ENCODE measurements at regions not wholly inside any gene's neighbourhood (a gene's known extent, or its start where the extent isn't known, plus 50 kb on each side); places are given as distances from the start of the nearest gene placed in this dataset.

DNA sequence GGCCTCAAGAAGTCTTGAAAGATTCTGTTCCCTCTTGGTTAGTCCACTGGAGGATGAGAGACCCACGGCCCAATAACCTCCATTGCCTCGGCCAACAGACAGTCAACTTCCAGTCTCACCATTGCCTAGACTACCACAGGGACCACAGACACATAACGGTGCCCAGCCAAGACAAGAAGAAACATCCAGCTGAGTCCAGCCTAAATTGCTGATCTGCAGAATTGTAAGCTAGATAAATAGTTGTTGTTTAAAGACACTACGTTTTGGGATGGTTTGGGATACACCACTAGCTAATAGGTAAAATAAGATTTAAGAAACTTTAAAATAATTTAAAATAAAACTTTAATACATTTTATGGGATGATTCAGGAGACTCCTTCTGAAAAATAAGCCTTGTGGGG lies 324.7 kb upstream of the JAG1 start:
- H3K9me3 Mint-ChIP-seq (ENCODE audit: low read depth): peaks cover 2% of the 10 kb centered on the region
- TF ChIP-seq, protein P1, sequence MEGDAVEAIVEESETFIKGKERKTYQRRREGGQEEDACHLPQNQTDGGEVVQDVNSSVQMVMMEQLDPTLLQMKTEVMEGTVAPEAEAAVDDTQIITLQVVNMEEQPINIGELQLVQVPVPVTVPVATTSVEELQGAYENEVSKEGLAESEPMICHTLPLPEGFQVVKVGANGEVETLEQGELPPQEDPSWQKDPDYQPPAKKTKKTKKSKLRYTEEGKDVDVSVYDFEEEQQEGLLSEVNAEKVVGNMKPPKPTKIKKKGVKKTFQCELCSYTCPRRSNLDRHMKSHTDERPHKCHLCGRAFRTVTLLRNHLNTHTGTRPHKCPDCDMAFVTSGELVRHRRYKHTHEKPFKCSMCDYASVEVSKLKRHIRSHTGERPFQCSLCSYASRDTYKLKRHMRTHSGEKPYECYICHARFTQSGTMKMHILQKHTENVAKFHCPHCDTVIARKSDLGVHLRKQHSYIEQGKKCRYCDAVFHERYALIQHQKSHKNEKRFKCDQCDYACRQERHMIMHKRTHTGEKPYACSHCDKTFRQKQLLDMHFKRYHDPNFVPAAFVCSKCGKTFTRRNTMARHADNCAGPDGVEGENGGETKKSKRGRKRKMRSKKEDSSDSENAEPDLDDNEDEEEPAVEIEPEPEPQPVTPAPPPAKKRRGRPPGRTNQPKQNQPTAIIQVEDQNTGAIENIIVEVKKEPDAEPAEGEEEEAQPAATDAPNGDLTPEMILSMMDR (IDR thresholded peaks at IDR 0.05): no peak
- no peak overlapping the region for H3K27ac Mint-ChIP-seq (ENCODE audit: unreplicated experiment)
- no peaks in the 10 kb centered on the region for H3K27me3 Mint-ChIP-seq (ENCODE audit: low read depth)
- no peak overlapping the region for H3K4me3 Mint-ChIP-seq (ENCODE audit: unreplicated experiment)
- no peak for DNase-seq (ENCODE audit: low spot score)
- peaks cover 34% of the 10 kb centered on the region for H3K4me1 Mint-ChIP-seq (ENCODE audit: low read depth)
- no peaks in the 10 kb centered on the region for H3K36me3 Mint-ChIP-seq (ENCODE audit: low read depth)

DNA sequence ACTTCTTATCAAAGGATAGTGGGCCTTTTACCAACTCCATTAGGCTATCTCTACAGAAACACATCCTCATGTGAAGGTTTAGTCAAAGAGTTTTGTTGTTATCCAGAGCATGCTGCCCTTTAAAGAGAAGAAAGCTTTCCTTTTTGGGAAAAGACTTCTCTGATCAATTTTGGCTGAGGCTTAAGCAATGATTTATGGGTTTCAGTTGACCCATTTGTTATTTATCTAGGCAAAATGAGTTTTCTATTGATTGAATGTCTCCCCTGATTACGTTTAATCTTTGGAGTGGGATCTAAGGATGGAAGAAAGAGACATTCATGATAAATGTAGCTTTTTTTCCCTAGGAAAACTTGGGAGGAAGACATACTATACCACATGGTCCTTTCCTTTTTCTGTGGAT lies 326.6 kb upstream of the JAG1 start:
- no peak overlapping the region for H3K4me3 Mint-ChIP-seq (ENCODE audit: unreplicated experiment)
- H3K36me3 Mint-ChIP-seq (ENCODE audit: low read depth): no peaks in the 10 kb centered on the region
- TF ChIP-seq, protein P1 (IDR thresholded peaks at IDR 0.05): no peak
- H3K27me3 Mint-ChIP-seq (ENCODE audit: low read depth): no peaks in the 10 kb centered on the region
- no peaks in the 10 kb centered on the region for H3K9me3 Mint-ChIP-seq (ENCODE audit: low read depth)
- no peak overlapping the region for H3K27ac Mint-ChIP-seq (ENCODE audit: unreplicated experiment)
- DNase-seq (ENCODE audit: low spot score): no peak
- H3K4me1 Mint-ChIP-seq (ENCODE audit: low read depth): peaks cover 32% of the 10 kb centered on the region

DNA sequence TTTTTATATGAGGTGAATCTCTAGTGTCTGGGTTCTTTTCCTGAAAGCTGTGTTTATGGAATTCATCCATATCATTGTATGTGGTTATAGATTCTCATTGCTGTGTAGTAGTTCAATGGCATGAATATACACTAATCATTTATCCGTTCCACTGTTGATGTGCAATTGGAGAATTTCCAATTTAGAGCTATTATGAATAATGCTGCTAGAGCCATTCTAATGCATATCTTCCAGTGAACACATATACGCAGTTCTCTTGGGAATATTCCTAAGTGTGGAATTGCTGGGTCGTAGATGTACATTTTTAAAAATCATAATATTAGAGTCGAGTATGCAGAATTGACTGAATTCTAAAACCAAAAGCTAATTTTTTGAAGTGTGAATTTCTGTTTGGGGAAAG lies 327.5 kb upstream of the JAG1 start:
- no peak for DNase-seq (ENCODE audit: low spot score)
- TF ChIP-seq, protein P1 (IDR thresholded peaks at IDR 0.05): no peak
- Mint-ChIP-seq H3K4me1 (ENCODE audit: low read depth) (peaks cover 32% of the 10 kb centered on the region), H3K27ac (ENCODE audit: unreplicated experiment) (peak overlapping the region; percentile 94), H3K36me3 (ENCODE audit: low read depth) (peaks cover under 1% of the 10 kb centered on the region), H3K4me3 (ENCODE audit: unreplicated experiment) (no peak overlapping the region), H3K27me3 (ENCODE audit: low read depth) (no peaks in the 10 kb centered on the region), H3K9me3 (ENCODE audit: low read depth) (peaks cover 5% of the 10 kb centered on the region)

DNA sequence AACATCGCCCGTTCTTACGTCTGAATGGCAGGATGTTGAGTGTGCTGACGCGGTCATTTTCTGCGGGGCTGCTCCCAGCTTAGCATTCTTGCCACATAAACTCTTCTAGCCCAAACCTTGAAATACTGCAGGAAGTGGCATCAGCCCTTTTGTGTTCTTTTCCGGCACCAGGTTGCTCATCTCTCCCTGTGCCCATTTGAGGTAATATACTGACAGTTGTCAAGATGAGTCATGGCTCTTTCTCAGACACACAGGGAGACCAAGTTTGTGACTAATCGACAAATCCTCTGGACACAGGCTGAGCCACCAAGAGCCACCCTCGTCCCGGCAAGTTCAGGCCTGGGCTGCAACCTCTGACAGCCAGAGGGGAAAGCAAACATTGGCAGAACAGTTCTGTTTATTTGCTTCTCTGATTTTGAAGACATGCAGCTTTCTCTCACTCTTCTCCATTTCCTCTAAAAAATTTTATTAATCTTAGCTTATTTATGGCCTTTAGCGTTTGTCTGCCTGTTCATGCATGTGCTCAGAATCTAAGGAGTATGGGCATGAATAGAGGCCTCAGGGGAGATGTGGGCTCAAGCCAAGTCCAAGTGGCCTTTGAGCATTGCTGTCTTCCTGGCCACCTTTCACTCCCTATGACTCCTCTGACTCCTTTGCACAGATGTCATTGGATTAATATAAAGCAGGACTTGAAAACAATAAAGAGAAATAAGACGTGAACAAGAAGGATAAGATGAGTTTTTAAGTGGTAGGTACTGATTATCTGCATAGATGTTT lies 328.2 kb upstream of the JAG1 start:
- no peaks in the 10 kb centered on the region for H3K27me3 Mint-ChIP-seq (ENCODE audit: low read depth)
- H3K4me3 Mint-ChIP-seq (ENCODE audit: unreplicated experiment): no peak overlapping the region
- peaks cover 9% of the 10 kb centered on the region for H3K9me3 Mint-ChIP-seq (ENCODE audit: low read depth)
- peaks cover 34% of the 10 kb centered on the region for H3K4me1 Mint-ChIP-seq (ENCODE audit: low read depth)
- peak overlapping the region; percentile 94 for H3K27ac Mint-ChIP-seq (ENCODE audit: unreplicated experiment)
- TF ChIP-seq, protein P1 (IDR thresholded peaks at IDR 0.05): no peak
- H3K36me3 Mint-ChIP-seq (ENCODE audit: low read depth): peaks cover 2% of the 10 kb centered on the region
- DNase-seq (ENCODE audit: low spot score): no peak

DNA sequence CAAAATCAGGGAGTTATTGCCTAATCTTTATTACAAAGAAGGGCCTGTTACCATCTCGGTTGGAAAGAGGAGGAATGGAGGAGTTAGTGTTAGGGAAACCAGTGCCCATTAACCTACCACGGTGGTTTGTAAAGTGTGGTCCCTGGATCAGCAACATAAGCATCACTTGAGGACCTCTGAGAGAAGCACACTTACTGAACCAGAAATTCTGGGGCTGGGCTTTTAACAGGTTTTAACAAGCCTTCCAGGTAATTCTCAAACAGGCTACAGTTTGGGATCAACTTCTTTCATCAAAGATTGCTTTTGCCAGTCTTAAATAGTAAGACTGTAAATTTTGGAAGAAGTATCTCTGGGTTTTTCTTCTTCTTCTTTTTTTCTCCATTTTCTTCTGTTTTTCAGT lies 329.5 kb upstream of the JAG1 start:
- peaks cover 34% of the 10 kb centered on the region for H3K4me1 Mint-ChIP-seq (ENCODE audit: low read depth)
- no peaks in the 10 kb centered on the region for H3K27me3 Mint-ChIP-seq (ENCODE audit: low read depth)
- no peak overlapping the region for H3K27ac Mint-ChIP-seq (ENCODE audit: unreplicated experiment)
- DNase-seq (ENCODE audit: low spot score): no peak
- H3K9me3 Mint-ChIP-seq (ENCODE audit: low read depth): peaks cover 13% of the 10 kb centered on the region
- no peak overlapping the region for H3K4me3 Mint-ChIP-seq (ENCODE audit: unreplicated experiment)
- TF ChIP-seq, protein P1 (IDR thresholded peaks at IDR 0.05): no peak
- H3K36me3 Mint-ChIP-seq (ENCODE audit: low read depth): peaks cover 2% of the 10 kb centered on the region
